GM21723 (cell line): ENCODE measurements at regions not wholly inside any gene's neighbourhood (a gene's known extent, or its start where the extent isn't known, plus 50 kb on each side); places are given as distances from the start of the nearest gene placed in this dataset.
"Not testable (repeated sequence)": the region's sequence is repeated elsewhere in the genome, so short reads cannot be mapped to it uniquely, and the experiment has no call there.

ENCODE experiments used
- ATAC-seq: cut with Tn5 transposase; IDR thresholded peaks from one replicate; pipeline ENCODE4 v1.9.1; 2021; ENCODE audit warnings: mild to moderate bottlenecking, moderate library complexity; ENCODE audit not compliant: unreplicated experiment

- no peak for ATAC-seq
Measured at GRCh38 chr4:27119239-27119638, 258.6 kb downstream of the STIM2 start.

DNA sequence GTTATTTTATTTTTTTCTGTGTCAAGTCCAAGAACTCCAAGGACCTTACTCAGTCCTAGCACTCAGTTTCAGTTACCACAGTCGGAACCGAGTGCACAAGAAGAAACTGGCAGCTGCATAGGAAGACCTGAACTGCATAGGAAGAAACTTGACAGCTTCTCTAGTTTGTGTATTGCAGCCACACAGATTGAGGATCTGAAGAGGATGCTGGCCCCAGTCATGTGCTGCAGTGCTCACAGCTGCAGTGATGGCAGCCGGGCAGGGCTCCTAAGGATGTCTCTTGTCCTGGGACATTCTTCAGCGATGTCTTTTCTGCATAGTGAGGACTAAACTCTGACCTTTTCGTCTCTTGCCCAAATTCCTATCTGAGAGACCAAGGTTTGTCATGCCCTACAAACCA lies 261.2 kb downstream of the STIM2 start:
- no peak for ATAC-seq

- no peak for ATAC-seq
Measured at GRCh38 chr4:27123123-27123768, 262.6 kb downstream of the STIM2 start.

DNA sequence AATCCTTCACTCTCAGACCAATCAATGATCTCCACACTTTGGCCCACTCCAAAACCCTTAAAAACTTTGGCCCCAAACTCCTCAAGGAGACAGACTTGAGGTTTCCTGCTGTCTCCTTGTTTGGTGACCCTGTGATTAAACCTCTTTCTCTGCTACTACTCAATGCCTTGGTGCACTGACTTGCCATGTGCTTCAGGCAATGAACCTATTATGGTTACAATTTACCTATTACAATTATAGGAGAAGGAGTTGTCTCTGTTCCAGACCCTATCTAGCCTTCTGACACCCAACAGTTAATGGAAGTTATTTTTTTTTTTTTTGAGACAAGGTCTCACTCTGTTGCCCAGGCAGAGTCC lies 263.1 kb downstream of the STIM2 start:
- no peak for ATAC-seq

DNA sequence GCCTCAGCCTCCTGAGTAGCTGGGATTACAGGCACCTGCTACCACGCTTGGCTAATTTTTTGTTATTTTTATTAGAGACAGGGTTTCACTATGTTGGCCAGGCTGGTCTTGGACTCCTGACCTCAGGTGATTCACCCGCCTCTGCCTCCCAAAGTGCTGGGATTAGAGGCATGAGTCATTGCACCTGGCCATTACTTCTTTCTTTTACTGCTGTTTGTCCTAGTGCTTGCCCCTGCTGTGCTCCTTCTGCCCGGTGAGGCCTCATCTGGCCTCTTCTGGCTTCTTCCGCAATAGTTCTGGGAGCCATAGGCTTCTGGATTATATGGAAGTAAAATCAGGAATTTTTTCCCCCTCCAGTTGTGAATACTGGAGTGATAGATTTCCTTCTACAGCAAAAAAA lies 266.3 kb downstream of the STIM2 start:
- ATAC-seq = not testable (repeated sequence)

DNA sequence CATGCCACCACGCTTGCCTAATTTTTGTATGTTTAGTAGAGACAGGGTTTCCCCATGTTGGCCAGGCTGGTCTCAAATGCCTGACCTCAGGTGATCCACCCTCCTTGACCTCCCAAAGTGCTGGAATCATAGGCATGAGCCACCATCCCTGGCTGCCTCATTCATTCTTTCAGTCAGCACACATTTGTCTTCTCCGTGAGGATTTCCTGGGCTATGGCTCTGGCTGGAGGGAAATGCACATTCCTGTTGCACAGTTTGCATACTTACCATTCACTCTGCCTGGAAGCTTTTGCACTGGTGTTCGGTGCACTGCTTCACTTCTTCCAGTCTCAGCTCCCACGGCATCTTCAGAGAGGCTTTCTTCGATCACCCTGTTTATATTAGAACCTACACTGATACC lies 267.8 kb downstream of the STIM2 start:
- ATAC-seq = no peak

- no peak for ATAC-seq
Measured at GRCh38 chr4:27129871-27130366, 269.3 kb downstream of the STIM2 start.

DNA sequence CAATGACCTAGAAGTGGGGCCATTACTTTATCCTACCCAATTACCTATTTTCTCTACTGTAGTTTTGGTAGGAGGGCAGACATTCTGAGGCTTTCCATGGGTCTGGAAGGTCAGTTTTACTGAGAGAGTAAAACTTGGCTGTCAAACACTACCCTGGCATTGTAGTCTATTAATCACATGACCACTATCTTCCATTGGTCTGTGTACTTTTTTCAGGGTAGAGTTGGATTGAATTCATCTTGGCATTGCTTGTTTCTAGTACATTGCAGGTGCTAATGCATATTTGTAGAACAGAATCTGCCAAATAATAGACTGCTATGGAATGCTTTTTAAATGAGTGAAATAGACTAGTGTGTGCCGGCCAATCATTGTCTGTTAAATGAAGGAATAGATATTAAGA lies 271.9 kb downstream of the STIM2 start:
- ATAC-seq = no peak

- ATAC-seq = no peak
Measured at GRCh38 chr4:27140486-27140885, 279.8 kb downstream of the STIM2 start.

GRCh38 chr4:27141530-27141929 lies 280.9 kb downstream of the STIM2 start:
- no peak for ATAC-seq

GRCh38 chr4:27142841-27143240 lies 282.2 kb downstream of the STIM2 start:
- no peak for ATAC-seq

DNA sequence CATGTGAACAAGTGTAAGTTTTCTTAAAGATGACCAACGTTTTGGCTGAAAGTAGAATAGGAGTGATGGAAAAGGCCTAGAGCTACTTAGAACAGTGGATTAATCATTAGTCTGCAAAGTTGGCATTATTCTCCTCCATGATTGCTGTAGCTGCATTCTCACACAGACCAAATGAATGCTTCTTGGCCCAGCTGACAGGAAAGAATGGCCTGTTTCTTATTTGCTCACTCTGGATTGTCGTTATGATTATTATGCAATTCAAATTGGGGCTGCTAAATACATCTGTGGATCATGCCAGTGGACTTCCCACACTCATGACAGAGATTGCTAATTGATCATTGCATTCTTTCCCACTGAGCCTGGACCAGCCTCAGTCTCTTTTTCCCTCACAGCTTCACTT lies 285.0 kb downstream of the STIM2 start:
- ATAC-seq = no peak

GRCh38 chr4:27148211-27148895 lies 287.7 kb downstream of the STIM2 start:
- no peak for ATAC-seq

GRCh38 chr4:27149541-27150212 lies 289.0 kb downstream of the STIM2 start:
- no peak for ATAC-seq

DNA sequence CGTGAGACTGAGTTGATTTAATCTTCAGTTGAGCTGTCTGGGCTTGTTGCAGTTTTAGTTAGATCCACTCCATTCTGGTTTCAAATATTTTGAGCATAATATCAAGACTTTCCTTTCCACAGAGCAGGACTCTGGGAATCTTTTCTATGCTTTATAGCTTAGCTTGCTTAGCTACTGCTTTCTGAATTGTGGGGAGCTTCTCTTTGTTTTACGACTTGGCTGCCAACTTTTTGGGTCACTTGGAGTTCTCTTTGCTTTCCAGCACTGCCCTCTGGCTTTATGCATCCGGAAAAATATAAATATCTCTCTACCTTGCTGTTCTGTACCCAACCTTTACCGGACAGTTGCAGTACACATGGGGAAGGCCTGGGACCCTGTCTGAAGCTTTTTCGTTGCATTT lies 292.1 kb downstream of the STIM2 start:
- ATAC-seq = no peak

GRCh38 chr4:27154706-27155105 lies 294.1 kb downstream of the STIM2 start:
- no peak for ATAC-seq

GRCh38 chr4:27161191-27161590 lies 300.6 kb downstream of the STIM2 start:
- ATAC-seq = no peak

GRCh38 chr4:27168783-27169182 lies 308.1 kb downstream of the STIM2 start:
- no peak for ATAC-seq

GRCh38 chr4:27173280-27173679 lies 312.6 kb downstream of the STIM2 start:
- ATAC-seq = no peak

- no peak for ATAC-seq
Measured at GRCh38 chr4:27176400-27176799, 315.8 kb downstream of the STIM2 start.

DNA sequence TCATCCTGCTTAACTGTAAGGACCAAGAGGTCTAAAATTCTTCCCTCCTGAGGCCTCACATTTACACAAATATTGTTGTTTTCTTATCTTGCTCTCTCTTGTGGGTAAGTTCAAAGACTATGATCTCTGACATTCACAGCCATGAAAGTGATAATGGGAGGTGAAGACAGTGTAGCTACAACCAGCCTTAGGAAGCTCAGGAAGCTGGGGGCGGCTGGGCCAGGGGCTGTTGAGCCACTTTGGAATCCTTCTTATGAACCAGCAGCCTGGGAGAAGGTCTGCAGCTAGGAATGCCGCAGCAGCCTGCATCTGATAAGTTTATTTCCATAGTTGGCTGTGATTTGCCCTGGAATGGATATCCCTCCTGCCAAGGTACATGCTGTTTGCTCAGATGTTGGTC lies 316.2 kb downstream of the STIM2 start:
- ATAC-seq = no peak

DNA sequence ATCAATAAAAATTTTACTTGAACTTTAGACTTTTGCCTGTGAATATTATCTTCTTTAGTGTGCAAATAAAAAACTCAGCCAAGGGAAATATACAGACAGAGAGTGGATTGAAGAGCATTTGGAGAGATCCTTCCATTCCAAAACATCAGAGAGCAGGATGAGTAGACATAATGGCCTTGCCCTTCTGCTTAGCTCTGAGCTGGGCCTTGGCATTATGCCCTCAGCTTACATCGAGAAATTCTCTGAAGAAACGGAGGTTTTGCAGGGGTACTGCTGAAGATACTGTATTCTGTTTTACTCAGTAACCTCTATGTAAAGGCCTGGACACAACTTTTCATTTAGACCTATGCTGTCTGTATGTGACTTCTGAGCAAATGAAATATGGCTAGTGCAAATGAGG lies 317.4 kb downstream of the STIM2 start:
- no peak for ATAC-seq
